Mesenchymal stem cell (in vitro differentiated cells and primary cell): ENCODE measurements at regions not wholly inside any gene's neighbourhood (a gene's known extent, or its start where the extent isn't known, plus 50 kb on each side); places are given as distances from the start of the nearest gene placed in this dataset.

Source experiments
- DNase-seq: peaks from one replicate; pipeline ENCODE4 v3.0.0-alpha.2; 2013
- H2AFZ ChIP-seq: one replicate; pipeline ENCODE4 v1.6.1; 2013; ENCODE audit warnings: low read depth, mild to moderate bottlenecking, control low read depth, inconsistent platforms, low read length, moderate library complexity
- H2AK5ac ChIP-seq: 2 replicates; pipeline ENCODE4 v1.6.1; 2013; ENCODE audit warnings: low read length, moderate library complexity, mild to moderate bottlenecking, inconsistent platforms; ENCODE audit not compliant: severe bottlenecking
- H2BK120ac ChIP-seq: one replicate; pipeline ENCODE4 v1.6.1; 2013; ENCODE audit warnings: low read depth, mild to moderate bottlenecking, inconsistent platforms, low read length, moderate library complexity
- H2BK12ac ChIP-seq, 2 experiments: one replicate each; pipeline ENCODE4 v1.6.1; 2013; ENCODE audit warnings: inconsistent platforms in 2 of 2, low read length in 2 of 2, mild to moderate bottlenecking in 2 of 2, moderate library complexity in 2 of 2, control low read depth in 1 of 2
- H2BK15ac ChIP-seq: one replicate; pipeline ENCODE4 v1.6.1; 2013; ENCODE audit warnings: mild to moderate bottlenecking, low read depth, inconsistent platforms; ENCODE audit not compliant: poor library complexity, severe bottlenecking
- H2BK5ac ChIP-seq: 2 replicates; pipeline ENCODE4 v1.6.1; 2013; ENCODE audit warnings: low read depth, mild to moderate bottlenecking, low read length, control low read depth, inconsistent platforms; ENCODE audit not compliant: poor library complexity, severe bottlenecking
- H3K14ac ChIP-seq, 2 experiments: one replicate each; pipeline ENCODE4 v1.6.1; 2013; ENCODE audit warnings: inconsistent platforms in 2 of 2, low read length in 2 of 2, control low read depth in 1 of 2, mild to moderate bottlenecking in 1 of 2, moderate library complexity in 1 of 2
- H3K18ac ChIP-seq, 2 experiments: one replicate each; pipeline ENCODE4 v1.6.1; 2013; ENCODE audit warnings: inconsistent platforms in 2 of 2, low read length in 2 of 2, control low read depth in 1 of 2, low read depth in 1 of 2, mild to moderate bottlenecking in 1 of 2
- H3K23ac ChIP-seq, 2 experiments: one replicate each; pipeline ENCODE4 v1.6.1; 2013; ENCODE audit warnings: inconsistent platforms in 2 of 2, low read length in 2 of 2, mild to moderate bottlenecking in 2 of 2, moderate library complexity in 2 of 2, control low read depth in 1 of 2
- H3K27ac ChIP-seq: 2 replicates; pipeline ENCODE4 v1.5.1; 2013; ENCODE audit warnings: mild to moderate bottlenecking, moderate library complexity, low read length, control low read depth, inconsistent platforms; ENCODE audit not compliant: poor library complexity, severe bottlenecking
- H3K27me3 ChIP-seq, 2 experiments: 2 replicates each; pipeline versions ENCODE4 v1.6.1 to v1.7.0; 2013; ENCODE audit warnings: low read length in 2 of 2, mild to moderate bottlenecking in 2 of 2, moderate library complexity in 2 of 2, control low read depth in 1 of 2, inconsistent platforms in 1 of 2; ENCODE audit not compliant: control insufficient read depth in 1 of 2, insufficient read depth in 1 of 2
- H3K36me3 ChIP-seq, 2 experiments: 2 replicates each; pipeline versions ENCODE4 v1.6.1 to v1.7.0; 2013; ENCODE audit warnings: low read length in 2 of 2, control low read depth in 1 of 2, inconsistent platforms in 1 of 2, low read depth in 1 of 2, mild to moderate bottlenecking in 1 of 2; ENCODE audit not compliant: insufficient read depth in 2 of 2, control insufficient read depth in 1 of 2
- H3K4ac ChIP-seq, 2 experiments: one replicate each; pipeline ENCODE4 v1.6.1; 2013; ENCODE audit warnings: inconsistent platforms in 2 of 2, low read length in 2 of 2, mild to moderate bottlenecking in 2 of 2, moderate library complexity in 2 of 2, control low read depth in 1 of 2, low read depth in 1 of 2
- H3K4me1 ChIP-seq: 2 replicates; pipeline ENCODE4 v1.6.1; 2013; ENCODE audit warnings: low read depth, low read length, control low read depth; ENCODE audit not compliant: control insufficient read depth, insufficient read depth
- H3K4me2 ChIP-seq: 2 replicates; pipeline ENCODE4 v1.6.1; 2013; ENCODE audit warnings: low read length, mild to moderate bottlenecking, inconsistent platforms; ENCODE audit not compliant: poor library complexity, severe bottlenecking
- H3K4me3 ChIP-seq, 2 experiments: 2 replicates each; pipeline versions ENCODE4 v1.5.1 to v1.7.0; 2013; ENCODE audit warnings: low read length in 2 of 2, mild to moderate bottlenecking in 2 of 2, control low read depth in 1 of 2, low read depth in 1 of 2; ENCODE audit not compliant: insufficient read depth in 1 of 2
- H3K79me1 ChIP-seq: replicated peaks from 2 replicates; pipeline ENCODE4 v1.6.1; 2013; ENCODE audit warnings: mild to moderate bottlenecking, control low read depth, low read length, inconsistent platforms; ENCODE audit not compliant: poor library complexity, severe bottlenecking
- H3K9ac ChIP-seq: 2 replicates; pipeline ENCODE4 v1.7.0; 2013; ENCODE audit warnings: mild to moderate bottlenecking, low read length, moderate library complexity
- H3K9me3 ChIP-seq: 2 replicates; pipeline ENCODE4 v1.7.0; 2013; ENCODE audit warnings: mild to moderate bottlenecking, low read length; ENCODE audit not compliant: control insufficient read depth
- H4K8ac ChIP-seq: one replicate; pipeline ENCODE4 v1.6.1; 2013; ENCODE audit warnings: inconsistent platforms, mild to moderate bottlenecking, low read length, moderate library complexity
- H4K91ac ChIP-seq: one replicate; pipeline ENCODE4 v1.6.1; 2013; ENCODE audit warnings: mild to moderate bottlenecking, low read length, inconsistent platforms
- WGBS: methylation state at CpG from one replicate; pipeline ENCODE4 v1.1.7; 2013; ENCODE audit warnings: mixed read lengths; 5-methylcytosine and 5-hydroxymethylcytosine counted together

DNA sequence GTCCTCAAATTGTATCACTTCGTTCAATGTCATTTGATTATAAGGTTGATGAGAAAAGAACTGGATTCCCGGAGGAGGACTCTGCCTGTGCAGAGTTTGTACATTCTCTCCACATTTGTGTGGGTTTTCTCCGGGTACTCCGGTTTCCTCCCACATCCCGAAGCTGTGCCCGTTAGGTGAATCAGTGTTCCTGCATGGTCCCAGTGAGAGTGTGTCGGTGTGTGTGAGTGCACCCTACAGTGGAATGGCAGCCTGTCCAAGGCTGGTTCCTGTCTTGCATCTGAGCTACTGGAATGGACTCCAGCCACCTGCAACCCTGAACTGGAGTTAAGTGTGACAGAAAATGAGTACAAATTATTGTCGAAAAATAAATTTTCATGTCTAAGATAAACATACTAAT is 92.2 kb upstream of the KCTD3 start:
- Histone ChIP-seq H3K18ac (peak overlapping the region; percentile 16 to 55), H3K27ac (no peak overlapping the region), H2BK5ac (no peak overlapping the region), H2AFZ (no peak overlapping the region), H2AK5ac (no peak overlapping the region), H4K91ac (peak overlapping the region; percentile 95), H2BK12ac (peak overlapping the region; percentile 60 to 91), H3K23ac (no peak overlapping the region), H3K4me1 (peaks cover 1% of the 10 kb centered on the region), H3K4me3 (no peak overlapping the region), H3K36me3 (no peaks in the 10 kb centered on the region), H3K9me3 (peaks cover 15% of the 10 kb centered on the region), H2BK120ac (no peak overlapping the region), H2BK15ac (no peak overlapping the region), H3K4ac (peak overlapping the region in 1 of 2 experiments; percentile 81), H3K79me1 (no peaks in the 10 kb centered on the region), H3K14ac (peak overlapping the region in 1 of 2 experiments; percentile 5), H3K9ac (no peak overlapping the region), H3K27me3 (peaks cover 0 to 4% of the 10 kb centered on the region in 2 experiments), H4K8ac (peak overlapping the region; percentile 29), H3K4me2 (no peak overlapping the region)
- no peak for DNase-seq
- 94% methylated on average over 7 of the region's 8 CpGs for WGBS

DNA sequence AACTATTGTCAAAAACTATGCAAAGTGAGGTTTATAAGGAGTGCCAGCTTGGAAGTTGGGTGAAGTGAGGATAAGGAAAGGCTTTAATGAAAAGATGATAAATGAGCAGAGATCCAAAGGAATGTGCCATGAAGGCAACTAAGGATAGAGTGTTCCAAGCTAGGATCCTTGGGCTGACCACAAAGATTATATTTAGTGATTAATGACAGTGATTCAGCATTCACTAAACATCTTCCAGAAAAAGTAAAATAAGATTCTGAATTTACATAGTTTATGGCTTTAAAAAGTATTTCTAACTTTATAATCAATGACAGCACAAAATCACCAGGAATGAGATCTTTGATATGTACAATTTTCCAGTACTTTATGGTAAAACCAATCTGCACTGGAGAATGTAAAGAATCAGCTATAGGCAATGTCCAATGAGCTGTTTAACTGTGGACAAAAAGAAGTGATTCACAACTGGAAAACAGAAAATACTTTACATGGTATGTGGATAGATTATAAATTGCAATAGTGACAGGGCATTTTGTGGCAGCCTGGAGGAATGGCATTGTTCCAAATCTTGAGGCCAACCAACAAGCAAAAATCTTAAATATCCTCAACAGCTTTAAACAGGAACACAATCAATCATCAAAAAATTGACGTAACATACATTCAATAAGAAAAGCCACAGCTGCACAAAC is 91.2 kb upstream of the KCTD3 start:
- H3K14ac ChIP-seq: no peak overlapping the region
- no peak overlapping the region for H4K8ac ChIP-seq
- H3K4me1 ChIP-seq: peaks cover 1% of the 10 kb centered on the region
- H3K27me3 ChIP-seq: peaks cover 0 to 4% of the 10 kb centered on the region in 2 experiments
- H3K27ac ChIP-seq: no peak overlapping the region
- H3K23ac ChIP-seq: no peak overlapping the region
- peak; percentile 72 for DNase-seq
- no peak overlapping the region for H2BK120ac ChIP-seq
- no peak overlapping the region for H3K18ac ChIP-seq
- H2AFZ ChIP-seq: no peak overlapping the region
- H2BK12ac ChIP-seq: no peak overlapping the region
- H2AK5ac ChIP-seq: no peak overlapping the region
- H3K4me2 ChIP-seq: no peak overlapping the region
- H2BK5ac ChIP-seq: no peak overlapping the region
- no peak overlapping the region for H3K4ac ChIP-seq
- H4K91ac ChIP-seq: no peak overlapping the region
- no peak overlapping the region for H2BK15ac ChIP-seq
- no peak overlapping the region for H3K4me3 ChIP-seq
- H3K9ac ChIP-seq: peak overlapping the region; percentile 2
- 0% methylated on average over 1 of the region's 1 CpG for WGBS
- no peaks in the 10 kb centered on the region for H3K79me1 ChIP-seq
- H3K36me3 ChIP-seq: no peaks in the 10 kb centered on the region
- peaks cover 15% of the 10 kb centered on the region for H3K9me3 ChIP-seq

DNA sequence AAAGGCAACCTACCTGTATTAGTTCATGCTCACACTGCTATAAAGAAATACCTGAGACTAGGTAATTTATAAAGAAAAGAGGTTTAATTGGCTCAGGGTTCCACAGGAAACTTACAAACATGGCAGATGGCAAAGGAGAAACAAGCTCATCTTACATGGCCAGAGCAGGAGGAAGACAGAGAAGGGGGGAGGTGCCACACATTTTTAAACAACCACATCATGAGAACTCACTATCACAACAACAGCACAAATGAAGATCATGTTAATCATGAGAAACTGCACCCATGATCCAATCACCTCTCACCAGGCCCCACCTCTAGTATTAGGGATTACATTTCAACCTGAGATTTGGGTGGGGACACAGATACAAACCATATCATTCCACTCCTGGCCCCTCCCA is 90.6 kb upstream of the KCTD3 start:
- DNase-seq: peak; percentile 60
- no peak overlapping the region for H3K4ac ChIP-seq
- H3K23ac ChIP-seq: no peak overlapping the region

DNA sequence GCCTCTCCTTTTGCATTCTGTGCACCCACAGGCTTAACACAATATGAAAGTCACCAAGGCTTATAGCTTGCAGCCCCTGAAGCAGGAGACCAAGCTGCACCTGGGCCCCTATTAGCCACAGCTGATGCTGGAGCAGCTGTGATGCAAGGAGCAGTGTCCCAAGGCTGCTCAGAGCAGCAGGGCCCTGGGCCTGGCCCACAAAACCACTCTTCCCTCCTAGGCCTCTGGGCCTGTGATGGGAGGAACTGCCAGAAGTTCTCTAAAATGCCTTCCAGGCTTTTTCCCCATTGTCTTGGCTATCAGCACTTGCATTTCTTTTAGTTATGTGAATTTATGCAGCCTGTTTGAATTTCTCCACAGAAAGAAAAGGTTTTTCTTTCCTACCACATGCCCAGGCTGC is 89.5 kb upstream of the KCTD3 start:
- Histone ChIP-seq H3K4me2 (no peak overlapping the region), H2BK120ac (no peak overlapping the region), H3K4me1 (peaks cover 1% of the 10 kb centered on the region), H3K27ac (no peak overlapping the region), H3K36me3 (no peaks in the 10 kb centered on the region), H4K8ac (peak overlapping the region; percentile 76), H3K9me3 (peaks cover 15% of the 10 kb centered on the region), H3K27me3 (peaks cover 0 to 4% of the 10 kb centered on the region in 2 experiments), H2BK15ac (no peak overlapping the region), H2BK5ac (no peak overlapping the region), H2BK12ac (peak overlapping the region; percentile 87 to 88), H3K9ac (no peak overlapping the region), H3K79me1 (no peaks in the 10 kb centered on the region), H4K91ac (peak overlapping the region; percentile 82), H3K18ac (peak overlapping the region; percentile 78 to 89), H2AFZ (no peak overlapping the region), H3K23ac (no peak overlapping the region), H3K4ac (no peak overlapping the region), H3K4me3 (no peak overlapping the region), H3K14ac (no peak overlapping the region), H2AK5ac (no peak overlapping the region)
- no peak for DNase-seq

More for the DNA sequence above, 90.6 kb upstream of the KCTD3 start:
- Histone ChIP-seq H3K4me1 (peaks cover 1% of the 10 kb centered on the region), H3K27me3 (peaks cover 0 to 4% of the 10 kb centered on the region in 2 experiments), H2BK120ac (no peak overlapping the region), H3K36me3 (no peaks in the 10 kb centered on the region), H3K14ac (no peak overlapping the region), H3K18ac (no peak overlapping the region), H4K91ac (no peak overlapping the region), H3K27ac (no peak overlapping the region), H2AK5ac (no peak overlapping the region), H3K4me2 (no peak overlapping the region), H3K9ac (no peak overlapping the region), H2AFZ (no peak overlapping the region), H3K79me1 (no peaks in the 10 kb centered on the region), H2BK12ac (peak overlapping the region in 1 of 2 experiments; percentile 63), H2BK5ac (no peak overlapping the region), H4K8ac (no peak overlapping the region), H2BK15ac (no peak overlapping the region), H3K9me3 (peaks cover 15% of the 10 kb centered on the region), H3K4me3 (no peak overlapping the region)
